H1 (cell line): ENCODE measurements at regions not wholly inside any gene's neighbourhood (a gene's known extent, or its start where the extent isn't known, plus 50 kb on each side); places are given as distances from the start of the nearest gene placed in this dataset.

ENCODE experiments used
- RAD21 ChIP-seq, 2 experiments: IDR thresholded peaks in 1 of 2; conservative IDR thresholded peaks in 1 of 2; 2 replicates each; pipeline ENCODE4 v1.6.1; 2011; ENCODE audit warnings: low read depth in 2 of 2, low read length in 2 of 2, improper control_type of control experiment in 1 of 2, inconsistent platforms in 1 of 2, mild to moderate bottlenecking in 1 of 2, moderate library complexity in 1 of 2
- RBBP5 ChIP-seq: IDR thresholded peaks from 2 replicates; pipeline ENCODE4 v1.7.1; 2012; ENCODE audit warnings: low read depth, mild to moderate bottlenecking, inconsistent platforms, low read length, moderate library complexity, borderline replicate concordance
- SP4 ChIP-seq: IDR thresholded peaks from 2 replicates; pipeline ENCODE4 v1.6.1; 2012; ENCODE audit warnings: low read length, inconsistent platforms
- TCF12 ChIP-seq: IDR thresholded peaks from 2 replicates; pipeline ENCODE4 v1.6.1; 2011; ENCODE audit warnings: low read depth, mild to moderate bottlenecking, low read length

GRCh38 chr11:92087725-92088537 is 136.7 kb upstream of the FAT3 start (continued):
- TF ChIP-seq RBBP5, result no peak
- TF ChIP-seq TCF12, result no peak
- no peak for TF ChIP-seq SP4
- no peak for TF ChIP-seq RAD21 (IDR thresholded peaks at IDR 0.05 in 1 of 2, conservative IDR thresholded peaks at IDR 0.05 in 1 of 2; ENCODE audit: low read depth in 2 of 2, low read length in 2 of 2)
